GM12878 (cell line): ENCODE measurements at regions not wholly inside any gene's neighbourhood (a gene's known extent, or its start where the extent isn't known, plus 50 kb on each side); places are given as distances from the start of the nearest gene placed in this dataset.
A peak's percentile ranks its signal among the peaks of the same experiment; 100 is the strongest.

ENCODE experiments used
- ATAC-seq: fragments of 200-7000 bp; cut with Tn5 transposase; 3 replicates; pipeline ENCODE4 v1.9.1; 2020; ENCODE audit warnings: mild to moderate bottlenecking, moderate library complexity
- BruUV-seq: library from RNA; stranded (reverse); fragments of 400-500 nt; replicated peaks from 2 replicates; lab custom pipeline; 2021; lab: Mats Ljungman, UMichigan
- CTCF ChIA-PET: fragments of 300-600 bp; sonication (Branson Sonifier 250); formaldehyde crosslinking; extraction: SDS; loops from one replicate; lab custom pipeline; 2021; ENCODE audit warnings: inconsistent platforms; lab: Yijun Ruan, JAX
- POLR2A ChIA-PET: fragments of 350-600 bp; formaldehyde crosslinking; extraction: SDS; loops from one replicate; lab custom pipeline; 2021; ENCODE audit warnings: inconsistent platforms; lab: Charles Lee
- RAD21 ChIA-PET: fragments of 300-600 bp; sonication (Branson Sonifier 250); formaldehyde crosslinking; loops from one replicate; lab custom pipeline; 2023; ENCODE audit warnings: antibody characterized with exemption; ENCODE audit not compliant: unreplicated experiment; lab: Charles Lee
- SMC1A ChIA-PET: fragments of 300-600 bp; sonication (Branson Sonifier 250); formaldehyde crosslinking; loops from one replicate; lab custom pipeline; 2023; ENCODE audit not compliant: unreplicated experiment, uncharacterized antibody; lab: Charles Lee
- DNase-seq: peaks from one replicate; pipeline ENCODE4 v3.0.0-alpha.2; 2011; ENCODE audit warnings: low read depth, low spot score
- FAIRE-seq: peaks from 3 replicates; lab custom pipeline; 2011; peaks lifted over from hg19 to GRCh38; lab: Jason Lieb, UNC
- H2AFZ ChIP-seq: 2 replicates; pipeline ENCODE4 v1.6.0; 2011; ENCODE audit warnings: low read depth, low read length, control low read depth; ENCODE audit not compliant: control insufficient read depth
- H3K27ac ChIP-seq: 2 replicates; pipeline ENCODE4 v1.5.1; 2011; ENCODE audit warnings: control low read depth; ENCODE audit not compliant: control insufficient read depth, insufficient read depth
- H3K27me3 ChIP-seq, 2 experiments: replicated peaks in 1 of 2; 2 replicates each; pipeline versions ENCODE4 v1.6.0 to v1.6.1; 2011; ENCODE audit warnings: low read length in 1 of 2; ENCODE audit not compliant: control insufficient read depth in 2 of 2, insufficient read depth in 2 of 2
- H3K36me3 ChIP-seq, 2 experiments: 2 replicates each; pipeline ENCODE4 v1.5.1; 2011; ENCODE audit warnings: low read length in 1 of 2; ENCODE audit not compliant: control insufficient read depth in 2 of 2, insufficient read depth in 2 of 2
- H3K4me1 ChIP-seq: 2 replicates; pipeline ENCODE4 v1.6.1; 2011; ENCODE audit warnings: mild to moderate bottlenecking, low read length, moderate library complexity, mixed read lengths; ENCODE audit not compliant: control insufficient read depth, insufficient read depth
- H3K4me2 ChIP-seq: 2 replicates; pipeline ENCODE4 v1.6.0; 2011; ENCODE audit warnings: control low read depth; ENCODE audit not compliant: control insufficient read depth, insufficient read depth
- H3K4me3 ChIP-seq: fragments of 200-600 bp; sonication (generic); 2 replicates; pipeline ENCODE4 v1.5.1; 2016
- H3K79me2 ChIP-seq: 2 replicates; pipeline ENCODE4 v1.6.0; 2011; ENCODE audit warnings: low read length; ENCODE audit not compliant: control insufficient read depth, insufficient read depth
- H3K9ac ChIP-seq: 2 replicates; pipeline ENCODE4 v1.8.0; 2011; ENCODE audit warnings: low read length, control low read depth, mixed read lengths; ENCODE audit not compliant: control insufficient read depth, insufficient read depth
- H3K9me3 ChIP-seq: replicated peaks from 3 replicates; pipeline ENCODE4 v1.5.1; 2011; ENCODE audit warnings: mild to moderate bottlenecking, low read length; ENCODE audit not compliant: control insufficient read depth, insufficient read depth
- H4K20me1 ChIP-seq: 2 replicates; pipeline ENCODE4 v1.6.0; 2011; ENCODE audit not compliant: control insufficient read depth, insufficient read depth
- DPF2 ChIP-seq: fragments of 450-650 bp; IDR thresholded peaks from 2 replicates; pipeline ENCODE4 v1.6.1; 2017; ENCODE audit warnings: mild to moderate bottlenecking
- EGR1 ChIP-seq, 2 experiments: IDR thresholded peaks; 1 replicate in 1 of 2; 2 replicates in 1 of 2; pipeline ENCODE4 v1.6.1; 2011 to 2012; ENCODE audit warnings: low read depth in 2 of 2, low read length in 2 of 2, borderline replicate concordance in 1 of 2, mild to moderate bottlenecking in 1 of 2, moderate library complexity in 1 of 2
- FOXK2 ChIP-seq: fragments of 450-650 bp; IDR thresholded peaks from 2 replicates; pipeline ENCODE4 v1.6.1; 2017; ENCODE audit warnings: mild to moderate bottlenecking, moderate library complexity
- IKZF1 ChIP-seq: fragments of 450-650 bp; conservative IDR thresholded peaks from 2 replicates; pipeline ENCODE4 v1.6.1; 2017; ENCODE audit warnings: antibody characterized with exemption, mild to moderate bottlenecking
- IKZF2 ChIP-seq, 2 experiments: fragments of 450-650 bp; IDR thresholded peaks; 2 replicates each; pipeline ENCODE4 v1.6.1; 2017; ENCODE audit warnings: mild to moderate bottlenecking in 2 of 2, moderate library complexity in 2 of 2
- KDM1A ChIP-seq: fragments of 200-600 bp; sonication (generic); IDR thresholded peaks from 2 replicates; pipeline ENCODE4 v1.6.1; 2016; ENCODE audit warnings: borderline replicate concordance
- NFYA ChIP-seq: IDR thresholded peaks from 2 replicates; pipeline ENCODE4 v1.6.1; 2011; ENCODE audit warnings: low read depth, mild to moderate bottlenecking, low read length, improper control_type of control experiment, borderline replicate concordance
- NFYB ChIP-seq: IDR thresholded peaks from 2 replicates; pipeline ENCODE4 v1.6.1; 2011; ENCODE audit warnings: low read depth, mild to moderate bottlenecking, low read length, improper control_type of control experiment, moderate library complexity; ENCODE audit not compliant: insufficient read depth
- NR2C1 ChIP-seq: fragments of 450-650 bp; IDR thresholded peaks from 2 replicates; pipeline ENCODE4 v1.6.1; 2017; ENCODE audit warnings: antibody characterized with exemption, mild to moderate bottlenecking, moderate library complexity
- POLR2AphosphoS5 ChIP-seq: IDR thresholded peaks from 2 replicates; pipeline ENCODE4 v1.6.1; 2011; ENCODE audit warnings: mild to moderate bottlenecking, low read length, inconsistent platforms
- RAD51 ChIP-seq: fragments of 450-650 bp; IDR thresholded peaks from 2 replicates; pipeline ENCODE4 v1.6.1; 2016; ENCODE audit warnings: moderate library complexity, mild to moderate bottlenecking, inconsistent platforms
- RELB ChIP-seq: fragments of 450-650 bp; IDR thresholded peaks from 2 replicates; pipeline ENCODE4 v1.6.1; 2017; ENCODE audit warnings: low read depth, mild to moderate bottlenecking, moderate library complexity
- RFX5 ChIP-seq: IDR thresholded peaks from 2 replicates; pipeline ENCODE4 v1.6.1; 2011; ENCODE audit warnings: low read depth, low read length, improper control_type of control experiment
- SMC3 ChIP-seq: IDR thresholded peaks from 2 replicates; pipeline ENCODE4 v1.6.1; 2011; ENCODE audit warnings: low read length, improper control_type of control experiment, borderline replicate concordance
- SPI1 ChIP-seq: IDR thresholded peaks from 2 replicates; pipeline ENCODE4 v1.6.1; 2011; ENCODE audit warnings: low read depth, mild to moderate bottlenecking, low read length, moderate library complexity, borderline replicate concordance; ENCODE audit not compliant: insufficient read depth
- ZZZ3 ChIP-seq: IDR thresholded peaks from 2 replicates; pipeline ENCODE4 v1.6.1; 2011; ENCODE audit warnings: low read depth; ENCODE audit not compliant: control insufficient read depth, insufficient read length
- WGBS: methylation state at CpG from one replicate; pipeline ENCODE4 v1.1.6; 2016; ENCODE audit warnings: low lambda C conversion rate; ENCODE audit not compliant: insufficient replicate concordance, insufficient coverage; ENCODE audit errors: missing lambda C conversion rate; 5-methylcytosine and 5-hydroxymethylcytosine counted together
- in situ Hi-C: fragments of 300-500 bp; cut with MboI; formaldehyde crosslinking; loops from 9 replicates; pipeline ENCODE4 v1.14.3; 2018; ENCODE audit warnings: mixed read lengths
- intact Hi-C: fragments of 100-400 bp; cut with micrococcal nuclease; formaldehyde crosslinking; loops from one replicate; pipeline ENCODE4 v1.14.2; 2022; ENCODE audit not compliant: unreplicated experiment

DNA sequence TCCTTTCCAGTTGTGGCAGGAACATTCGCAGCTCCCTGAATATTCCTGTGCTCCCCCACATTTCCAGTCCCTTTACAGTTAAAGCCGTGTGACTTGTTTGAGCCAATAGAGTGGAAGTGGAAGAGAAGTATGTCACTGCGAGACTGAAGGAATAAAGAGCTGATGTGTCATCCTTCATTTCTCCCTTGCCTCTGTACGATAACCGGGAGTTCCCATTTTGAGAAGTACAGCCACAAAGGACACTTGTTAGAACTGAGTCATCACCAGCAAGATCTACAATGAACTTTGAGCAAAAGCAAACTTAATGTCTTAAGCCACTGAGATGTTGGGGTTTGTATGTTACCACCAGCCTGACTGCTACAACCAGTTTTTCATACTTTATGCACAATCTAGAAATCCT, 92.3 kb downstream of the SPRY1 start:
- Histone ChIP-seq H3K79me2 (no peaks in the 10 kb centered on the region), H3K27ac (no peak overlapping the region), H3K4me2 (no peak overlapping the region), H2AFZ (peak overlapping the region; percentile 1; the same call in 1 of the 2 replicates), H3K36me3 (no peaks in the 10 kb centered on the region)
- ChIA-PET CTCF (no interaction called here), POLR2A (interaction anchor here (1.0 kb wide), 1 partner anchor 28 kb away, joined by 4 read pairs; no protein-coding TSS in a partner anchor), SMC1A (interaction anchor here (1.6 kb wide), 1 partner anchor 41 kb away, joined by 3 read pairs; no protein-coding TSS in a partner anchor)
- WGBS = 33% methylated on average over 5 of the region's 5 CpGs
- DNase-seq = peak; percentile 19
- ATAC-seq = peak; percentile 93
- TF ChIP-seq DPF2 (no peak), NR2C1 (no peak), IKZF2 (IDR thresholded peaks at IDR 0.05) (peak in 1 of 2 experiments; percentile 26; a peak in 1 of 4 replicates), RELB (peak; percentile 28; the same call in 1 of the 2 replicates), IKZF1 (peak; percentile 22; the same call in 1 of the 2 replicates), ZZZ3 (no peak), SMC3 (no peak), RFX5 (no peak), FOXK2 (no peak), EGR1 (IDR thresholded peaks at IDR 0.05; ENCODE audit: borderline replicate concordance in 1 of 2, low read depth in 2 of 2, low read length in 2 of 2) (no peak), NFYA (no peak), SPI1 (peak; percentile 27; the same call in 1 of the 2 replicates), NFYB (peak; percentile 89), POLR2AphosphoS5 (no peak), RAD51 (peak; percentile 59; the same call in 1 of the 2 replicates), KDM1A (no peak)
- TF ChIP-seq, all 136 proteins: peak for 6
- in situ Hi-C loops = no loop called here
- peak; percentile 31 for FAIRE-seq
- RAD21 ChIA-PET = interaction anchor here (1.1 kb wide), 1 partner anchor 90 kb away, joined by 5 read pairs; no protein-coding TSS in a partner anchor
- BruUV-seq = no TSS peak
- no peaks in the 10 kb centered on the region for H3K4me1 ChIP-seq
- intact Hi-C loops = no loop called here
- H4K20me1 ChIP-seq = no peaks in the 10 kb centered on the region
- no peaks in the 10 kb centered on the region for H3K9me3 ChIP-seq
- H3K27me3 ChIP-seq = no peaks in the 10 kb centered on the region
- no peak overlapping the region for H3K4me3 ChIP-seq
- no peak overlapping the region for H3K9ac ChIP-seq
